Immature natural killer cell (primary cell): ENCODE measurements at regions not wholly inside any gene's neighbourhood (a gene's known extent, or its start where the extent isn't known, plus 50 kb on each side); places are given as distances from the start of the nearest gene placed in this dataset.

Experiments
- DNase-seq, 3 donors: peaks; one replicate each; pipeline ENCODE4 v3.0.0; 2022; ENCODE audit warnings: mixed read lengths in 1 of 3
- H3K27ac Mint-ChIP-seq, 6 donors: one replicate each; pipeline ENCODE4 v1.8.0; 2020; ENCODE audit warnings: mixed read lengths in 6 of 6, mild to moderate bottlenecking in 5 of 6, inconsistent platforms in 4 of 6, moderate library complexity in 3 of 6
- H3K27me3 Mint-ChIP-seq, 3 donors: one replicate each; pipeline ENCODE4 v1.8.0; 2020 to 2021; ENCODE audit warnings: low read depth in 3 of 3, mild to moderate bottlenecking in 3 of 3, mixed read lengths in 3 of 3, moderate library complexity in 3 of 3, inconsistent platforms in 1 of 3
- H3K36me3 Mint-ChIP-seq, 3 donors: one replicate each; pipeline ENCODE4 v1.8.0; 2020; ENCODE audit warnings: mixed read lengths in 3 of 3, inconsistent platforms in 2 of 3, mild to moderate bottlenecking in 2 of 3
- H3K4me1 Mint-ChIP-seq, 2 donors: one replicate each; pipeline ENCODE4 v1.8.0; 2020; ENCODE audit warnings: inconsistent platforms in 2 of 2, mild to moderate bottlenecking in 2 of 2, mixed read lengths in 2 of 2, moderate library complexity in 1 of 2
- H3K4me3 Mint-ChIP-seq, 5 donors: one replicate each; pipeline ENCODE4 v1.8.0; 2020; ENCODE audit warnings: mild to moderate bottlenecking in 5 of 5, mixed read lengths in 5 of 5, inconsistent platforms in 3 of 5, moderate library complexity in 3 of 5
- H3K9me3 Mint-ChIP-seq, 6 donors: one replicate each; pipeline ENCODE4 v1.8.0; 2020; ENCODE audit warnings: mild to moderate bottlenecking in 6 of 6, mixed read lengths in 6 of 6, inconsistent platforms in 4 of 6, moderate library complexity in 3 of 6

- peaks cover 0 to 3% (median 2%) of the 10 kb centered on the region in 3 donors for H3K27me3 Mint-ChIP-seq
- peaks cover 70 to 95% of the 10 kb centered on the region in 2 donors for H3K4me1 Mint-ChIP-seq
- H3K4me3 Mint-ChIP-seq = peak overlapping the region in 4 of 5 donors; percentile 34 to 65 (median 50)
- H3K9me3 Mint-ChIP-seq = peaks cover 0 to 2% (median 0%) of the 10 kb centered on the region in 6 donors
- DNase-seq = no peak
- peak overlapping the region; percentile 15 to 78 (median 62) for H3K27ac Mint-ChIP-seq
- H3K36me3 Mint-ChIP-seq = no peaks in the 10 kb centered on the region
These were observed 75.4 kb downstream of the CDC7 start for GRCh38 chr1:91575909-91576519.

- peak overlapping the region in 2 of 6 donors; percentile 32 to 74 for H3K27ac Mint-ChIP-seq
- no peaks in the 10 kb centered on the region for H3K9me3 Mint-ChIP-seq
- H3K4me1 Mint-ChIP-seq = peaks cover 58 to 85% of the 10 kb centered on the region in 2 donors
- H3K4me3 Mint-ChIP-seq = peak overlapping the region in 2 of 5 donors; percentile 9 to 79
- no peak for DNase-seq
- H3K27me3 Mint-ChIP-seq = peaks cover 0 to 3% (median 0%) of the 10 kb centered on the region in 3 donors
- H3K36me3 Mint-ChIP-seq = peaks cover 0 to 5% (median 0%) of the 10 kb centered on the region in 3 donors
These were observed 77.9 kb downstream of the CDC7 start for GRCh38 chr1:91578320-91579109.

- H3K27me3 Mint-ChIP-seq = peaks cover 0 to 1% (median 0%) of the 10 kb centered on the region in 3 donors
- peaks cover 0 to 5% (median 0%) of the 10 kb centered on the region in 3 donors for H3K36me3 Mint-ChIP-seq
- no peaks in the 10 kb centered on the region for H3K9me3 Mint-ChIP-seq
- peaks cover 70 to 89% of the 10 kb centered on the region in 2 donors for H3K4me1 Mint-ChIP-seq
- peak overlapping the region; percentile 74 to 91 (median 82) for H3K27ac Mint-ChIP-seq
- peak in 2 of 3 donors; percentile 21 to 28 for DNase-seq
- H3K4me3 Mint-ChIP-seq = peak overlapping the region; percentile 41 to 79 (median 60)
These were observed 79.1 kb downstream of the CDC7 start for GRCh38 chr1:91579658-91580228.

GRCh38 chr1:91582431-91582921 lies 81.8 kb downstream of the CDC7 start:
- Mint-ChIP-seq H3K4me1 (peaks cover 64 to 80% of the 10 kb centered on the region in 2 donors), H3K4me3 (no peak overlapping the region), H3K9me3 (no peaks in the 10 kb centered on the region), H3K27ac (peak overlapping the region in 1 of 6 donors; percentile 58), H3K27me3 (peaks cover 0 to 4% (median 1%) of the 10 kb centered on the region in 3 donors), H3K36me3 (peaks cover under 1 to 8% (median 2%) of the 10 kb centered on the region in 3 donors)
- no peak for DNase-seq

GRCh38 chr1:91583326-91583755 lies 82.7 kb downstream of the CDC7 start:
- H3K4me1 Mint-ChIP-seq = peaks cover 58 to 74% of the 10 kb centered on the region in 2 donors
- peak overlapping the region in 2 of 6 donors; percentile 32 to 33 for H3K27ac Mint-ChIP-seq
- H3K9me3 Mint-ChIP-seq = no peaks in the 10 kb centered on the region
- peak overlapping the region in 1 of 5 donors; percentile 25 for H3K4me3 Mint-ChIP-seq
- no peak for DNase-seq
- peaks cover 5 to 10% (median 5%) of the 10 kb centered on the region in 3 donors for H3K36me3 Mint-ChIP-seq
- H3K27me3 Mint-ChIP-seq = peaks cover 0 to 6% (median 4%) of the 10 kb centered on the region in 3 donors

- no peaks in the 10 kb centered on the region for H3K9me3 Mint-ChIP-seq
- H3K36me3 Mint-ChIP-seq = peaks cover 5 to 10% (median 5%) of the 10 kb centered on the region in 3 donors
- H3K4me1 Mint-ChIP-seq = peaks cover 50 to 64% of the 10 kb centered on the region in 2 donors
- H3K4me3 Mint-ChIP-seq = no peak overlapping the region
- DNase-seq = no peak
- peaks cover 0 to 6% (median 4%) of the 10 kb centered on the region in 3 donors for H3K27me3 Mint-ChIP-seq
- H3K27ac Mint-ChIP-seq = peak overlapping the region in 2 of 6 donors; percentile 20 to 45
These were observed 83.7 kb downstream of the CDC7 start for GRCh38 chr1:91584309-91584708.

GRCh38 chr1:91584878-91585277 lies 84.2 kb downstream of the CDC7 start:
- DNase-seq = no peak
- Mint-ChIP-seq H3K4me3 (peak overlapping the region in 2 of 5 donors; percentile 36 to 37), H3K27me3 (peaks cover 0 to 6% (median 4%) of the 10 kb centered on the region in 3 donors), H3K27ac (peak overlapping the region in 4 of 6 donors; percentile 20 to 60 (median 45)), H3K36me3 (peaks cover 5 to 10% (median 5%) of the 10 kb centered on the region in 3 donors), H3K9me3 (no peaks in the 10 kb centered on the region), H3K4me1 (peaks cover 45 to 58% of the 10 kb centered on the region in 2 donors)

GRCh38 chr1:91585502-91585901 lies 84.9 kb downstream of the CDC7 start:
- peaks cover 0 to 6% (median 4%) of the 10 kb centered on the region in 3 donors for H3K27me3 Mint-ChIP-seq
- peaks cover 5 to 10% (median 5%) of the 10 kb centered on the region in 3 donors for H3K36me3 Mint-ChIP-seq
- DNase-seq = no peak
- H3K4me1 Mint-ChIP-seq = peaks cover 38 to 52% of the 10 kb centered on the region in 2 donors
- peak overlapping the region in 3 of 6 donors; percentile 20 to 60 (median 31) for H3K27ac Mint-ChIP-seq
- H3K4me3 Mint-ChIP-seq = peak overlapping the region in 1 of 5 donors; percentile 8
- no peaks in the 10 kb centered on the region for H3K9me3 Mint-ChIP-seq

GRCh38 chr1:91585982-91586381 lies 85.3 kb downstream of the CDC7 start:
- DNase-seq = no peak
- Mint-ChIP-seq H3K27ac (peak overlapping the region in 1 of 6 donors; percentile 20), H3K9me3 (no peaks in the 10 kb centered on the region), H3K4me3 (no peak overlapping the region), H3K4me1 (peaks cover 36 to 51% of the 10 kb centered on the region in 2 donors), H3K27me3 (peaks cover 0 to 6% (median 4%) of the 10 kb centered on the region in 3 donors), H3K36me3 (peaks cover 5 to 10% (median 5%) of the 10 kb centered on the region in 3 donors)

GRCh38 chr1:91589437-91589836 lies 88.8 kb downstream of the CDC7 start:
- no peak overlapping the region for H3K4me3 Mint-ChIP-seq
- H3K4me1 Mint-ChIP-seq = peaks cover 35 to 44% of the 10 kb centered on the region in 2 donors
- H3K9me3 Mint-ChIP-seq = no peaks in the 10 kb centered on the region
- peaks cover 5% of the 10 kb centered on the region in 3 donors for H3K36me3 Mint-ChIP-seq
- DNase-seq = no peak
- H3K27me3 Mint-ChIP-seq = peaks cover 0 to 6% (median 4%) of the 10 kb centered on the region in 3 donors
- H3K27ac Mint-ChIP-seq = peak overlapping the region in 1 of 6 donors; percentile 40

GRCh38 chr1:91591175-91591974 lies 90.7 kb downstream of the CDC7 start:
- peak overlapping the region in 4 of 6 donors; percentile 41 to 82 (median 56) for H3K27ac Mint-ChIP-seq
- peak overlapping the region; percentile 35 to 75 (median 62) for H3K4me3 Mint-ChIP-seq
- H3K36me3 Mint-ChIP-seq = peaks cover 5% of the 10 kb centered on the region in 3 donors
- no peaks in the 10 kb centered on the region for H3K9me3 Mint-ChIP-seq
- H3K4me1 Mint-ChIP-seq = peaks cover 33 to 38% of the 10 kb centered on the region in 2 donors
- no peak for DNase-seq
- peaks cover 0 to 6% (median 4%) of the 10 kb centered on the region in 3 donors for H3K27me3 Mint-ChIP-seq

- no peaks in the 10 kb centered on the region for H3K9me3 Mint-ChIP-seq
- H3K36me3 Mint-ChIP-seq = no peaks in the 10 kb centered on the region
- H3K27ac Mint-ChIP-seq = peak overlapping the region in 3 of 6 donors; percentile 18 to 45 (median 45)
- H3K4me3 Mint-ChIP-seq = no peak overlapping the region
- DNase-seq = no peak
- peaks cover 0 to 3% (median 0%) of the 10 kb centered on the region in 3 donors for H3K27me3 Mint-ChIP-seq
- H3K4me1 Mint-ChIP-seq = peaks cover 44 to 47% of the 10 kb centered on the region in 2 donors
These were observed 92.2 kb downstream of the CDC7 start for GRCh38 chr1:91592716-91593477.
